Neural progenitor cell (in vitro differentiated cells): ENCODE measurements at regions not wholly inside any gene's neighbourhood (a gene's known extent, or its start where the extent isn't known, plus 50 kb on each side); places are given as distances from the start of the nearest gene placed in this dataset.
A peak's percentile ranks its signal among the peaks of the same experiment; 100 is the strongest.

Source experiments
- DNase-seq: peaks from one replicate; pipeline ENCODE4 v3.0.0-alpha.2; 2016; ENCODE audit warnings: low spot score
- H2AFZ ChIP-seq: fragments of 200-600 bp; sonication (generic); replicated peaks from 2 replicates; pipeline ENCODE4 v1.6.1; 2016; ENCODE audit warnings: antibody characterized with exemption
- H3F3A ChIP-seq: fragments of 200-600 bp; sonication (generic); 2 replicates; pipeline ENCODE4 v1.6.1; 2016; ENCODE audit warnings: antibody characterized with exemption, low read depth
- H3K27ac ChIP-seq: fragments of 200-600 bp; sonication (generic); 2 replicates; pipeline ENCODE4 v1.5.1; 2016; ENCODE audit warnings: mild to moderate bottlenecking
- H3K27me3 ChIP-seq: fragments of 200-600 bp; sonication (generic); 2 replicates; pipeline ENCODE4 v1.6.1; 2016; ENCODE audit warnings: mild to moderate bottlenecking, moderate library complexity
- H3K36me3 ChIP-seq: fragments of 200-600 bp; sonication (generic); 2 replicates; pipeline ENCODE4 v1.5.1; 2016
- H3K4me1 ChIP-seq: fragments of 200-600 bp; sonication (generic); 2 replicates; pipeline ENCODE4 v1.6.1; 2016; ENCODE audit warnings: mixed run types
- H3K4me2 ChIP-seq: fragments of 200-600 bp; sonication (generic); 2 replicates; pipeline ENCODE4 v1.6.1; 2016
- H3K4me3 ChIP-seq: fragments of 200-600 bp; sonication (generic); 2 replicates; pipeline ENCODE4 v1.5.1; 2016
- H3K79me2 ChIP-seq: fragments of 200-600 bp; sonication (generic); 2 replicates; pipeline ENCODE4 v1.6.1; 2016; ENCODE audit warnings: low read depth
- H3K9ac ChIP-seq: fragments of 200-600 bp; sonication (generic); 2 replicates; pipeline ENCODE4 v1.6.1; 2016
- H3K9me3 ChIP-seq: fragments of 200-600 bp; sonication (generic); 2 replicates; pipeline ENCODE4 v1.5.1; 2016; ENCODE audit warnings: low read depth
- H4K20me1 ChIP-seq: fragments of 200-600 bp; sonication (generic); 2 replicates; pipeline ENCODE4 v1.6.1; 2016; ENCODE audit warnings: low read depth
- H3K27ac Mint-ChIP-seq: 3 replicates; pipeline ENCODE4 v1.8.0; 2021; ENCODE audit warnings: mixed read lengths
- H3K27me3 Mint-ChIP-seq: 2 replicates; pipeline ENCODE4 v1.8.0; 2022; ENCODE audit warnings: low read depth, mild to moderate bottlenecking, inconsistent platforms, moderate library complexity, mixed read lengths; ENCODE audit not compliant: insufficient read depth
- H3K36me3 Mint-ChIP-seq: 3 replicates; pipeline ENCODE4 v1.8.0; 2021; ENCODE audit warnings: mixed read lengths
- H3K4me1 Mint-ChIP-seq: 3 replicates; pipeline ENCODE4 v1.8.0; 2021; ENCODE audit warnings: mixed read lengths
- H3K4me3 Mint-ChIP-seq: 3 replicates; pipeline ENCODE4 v1.8.0; 2021; ENCODE audit warnings: mild to moderate bottlenecking, moderate library complexity, mixed read lengths
- H3K9me3 Mint-ChIP-seq: 3 replicates; pipeline ENCODE4 v1.8.0; 2020; ENCODE audit warnings: mixed read lengths
- CTCF ChIP-seq: fragments of 200-600 bp; sonication (generic); IDR thresholded peaks from 2 replicates; pipeline ENCODE4 v1.5.1; 2017; ENCODE audit warnings: antibody characterized with exemption, mild to moderate bottlenecking
- EZH2 ChIP-seq: fragments of 200-600 bp; sonication (generic); IDR thresholded peaks from 2 replicates; pipeline ENCODE4 v1.6.1; 2017; ENCODE audit warnings: antibody characterized with exemption, mild to moderate bottlenecking, moderate library complexity
- EZH2phosphoT487 ChIP-seq: fragments of 200-600 bp; sonication (generic); IDR thresholded peaks from 2 replicates; pipeline ENCODE4 v1.6.1; 2017; ENCODE audit warnings: antibody characterized with exemption

- no peak overlapping the region for H3K4me3 ChIP-seq
- H3K4me2 ChIP-seq, result peak overlapping the region; percentile 43
- H3K79me2 ChIP-seq, result no peaks in the 10 kb centered on the region
- TF ChIP-seq EZH2 (no peak), EZH2phosphoT487 (no peak), CTCF (no peak)
- H2AFZ ChIP-seq, result no peak overlapping the region
- H3K4me1 Mint-ChIP-seq, result peaks cover 64% of the 10 kb centered on the region
- peaks cover 25% of the 10 kb centered on the region for H3F3A ChIP-seq
- no peak overlapping the region for H3K4me3 Mint-ChIP-seq
- no peaks in the 10 kb centered on the region for H3K36me3 Mint-ChIP-seq
- H3K9me3 Mint-ChIP-seq, result no peaks in the 10 kb centered on the region
- H3K27me3 ChIP-seq, result no peaks in the 10 kb centered on the region
- no peaks in the 10 kb centered on the region for H3K36me3 ChIP-seq
- H3K27ac Mint-ChIP-seq, result peak overlapping the region; percentile 81
- H3K27ac ChIP-seq, result no peak overlapping the region
- no peak for DNase-seq
- no peak overlapping the region for H3K9ac ChIP-seq
- no peaks in the 10 kb centered on the region for H4K20me1 ChIP-seq
- H3K9me3 ChIP-seq, result no peaks in the 10 kb centered on the region
- peaks cover 8% of the 10 kb centered on the region for H3K27me3 Mint-ChIP-seq
- H3K4me1 ChIP-seq, result peaks cover 43% of the 10 kb centered on the region
These were observed 355.7 kb upstream of the TBL1XR1 start for GRCh38 chr3:177553012-177553411.

- Histone ChIP-seq H3K9me3 (no peaks in the 10 kb centered on the region), H3K27me3 (no peaks in the 10 kb centered on the region), H3K4me3 (no peak overlapping the region), H3K79me2 (no peaks in the 10 kb centered on the region), H3K4me1 (peaks cover 43% of the 10 kb centered on the region), H4K20me1 (no peaks in the 10 kb centered on the region), H2AFZ (no peak overlapping the region), H3K4me2 (no peak overlapping the region), H3K36me3 (no peaks in the 10 kb centered on the region), H3K9ac (no peak overlapping the region), H3F3A (peaks cover 25% of the 10 kb centered on the region), H3K27ac (no peak overlapping the region)
- no peak for TF ChIP-seq EZH2
- no peak overlapping the region for H3K4me3 Mint-ChIP-seq
- H3K36me3 Mint-ChIP-seq, result no peaks in the 10 kb centered on the region
- H3K4me1 Mint-ChIP-seq, result peaks cover 59% of the 10 kb centered on the region
- no peak for DNase-seq
- peaks cover 8% of the 10 kb centered on the region for H3K27me3 Mint-ChIP-seq
- H3K9me3 Mint-ChIP-seq, result no peaks in the 10 kb centered on the region
- H3K27ac Mint-ChIP-seq, result peak overlapping the region; percentile 81
These were observed 356.3 kb upstream of the TBL1XR1 start for GRCh38 chr3:177553579-177553978.

GRCh38 chr3:177554895-177555759, 357.8 kb upstream of the TBL1XR1 start:
- Histone ChIP-seq H3K4me3 (no peak overlapping the region), H3K27ac (no peak overlapping the region), H3K4me2 (peak overlapping the region; percentile 51), H3K79me2 (no peaks in the 10 kb centered on the region), H2AFZ (no peak overlapping the region), H3K27me3 (no peaks in the 10 kb centered on the region), H3K9ac (no peak overlapping the region), H3K4me1 (peaks cover 43% of the 10 kb centered on the region), H3F3A (peaks cover 25% of the 10 kb centered on the region), H3K9me3 (no peaks in the 10 kb centered on the region), H4K20me1 (no peaks in the 10 kb centered on the region), H3K36me3 (no peaks in the 10 kb centered on the region)
- Mint-ChIP-seq H3K4me1 (peaks cover 53% of the 10 kb centered on the region), H3K27me3 (peaks cover 11% of the 10 kb centered on the region), H3K9me3 (no peaks in the 10 kb centered on the region), H3K4me3 (peak overlapping the region; percentile 30), H3K27ac (peak overlapping the region; percentile 85), H3K36me3 (no peaks in the 10 kb centered on the region)
- no peak for DNase-seq
- TF ChIP-seq EZH2phosphoT487 (no peak), EZH2 (no peak), CTCF (no peak)

GRCh38 chr3:177557548-177557947, 360.3 kb upstream of the TBL1XR1 start:
- TF ChIP-seq CTCF, result no peak
- TF ChIP-seq EZH2, result no peak
- TF ChIP-seq EZH2phosphoT487, result no peak
- Histone ChIP-seq H3K4me3 (no peak overlapping the region), H3K9ac (no peak overlapping the region), H3F3A (peaks cover 18% of the 10 kb centered on the region), H3K36me3 (no peaks in the 10 kb centered on the region), H2AFZ (no peak overlapping the region), H3K9me3 (no peaks in the 10 kb centered on the region), H4K20me1 (no peaks in the 10 kb centered on the region), H3K27me3 (no peaks in the 10 kb centered on the region), H3K79me2 (no peaks in the 10 kb centered on the region), H3K27ac (no peak overlapping the region), H3K4me2 (no peak overlapping the region), H3K4me1 (peaks cover 47% of the 10 kb centered on the region)
- DNase-seq, result no peak
- Mint-ChIP-seq H3K27ac (no peak overlapping the region), H3K9me3 (no peaks in the 10 kb centered on the region), H3K36me3 (no peaks in the 10 kb centered on the region), H3K4me3 (no peak overlapping the region), H3K27me3 (peaks cover 10% of the 10 kb centered on the region), H3K4me1 (peaks cover 47% of the 10 kb centered on the region)
